Panc1 (cell line): ENCODE measurements at regions not wholly inside any gene's neighbourhood (a gene's known extent, or its start where the extent isn't known, plus 50 kb on each side); places are given as distances from the start of the nearest gene placed in this dataset.

Source experiments
- ATAC-seq: fragments of 200-7000 bp; cut with Tn5 transposase; 2 replicates; pipeline ENCODE4 v1.9.1; 2020; ENCODE audit warnings: mild to moderate bottlenecking, moderate library complexity
- BruUV-seq: library from RNA; stranded (reverse); fragments of 400-500 nt; replicated peaks from 2 replicates; lab custom pipeline; 2021; lab: Mats Ljungman, UMichigan
- CTCF ChIA-PET: fragments of 300-600 bp; sonication (Branson Sonifier 250); formaldehyde crosslinking; loops from one replicate; lab custom pipeline; 2022; ENCODE audit warnings: antibody characterized with exemption; lab: Charles Lee
- POLR2A ChIA-PET: fragments of 300-600 bp; sonication (Branson Sonifier 250); formaldehyde crosslinking; loops from one replicate; lab custom pipeline; 2022; ENCODE audit warnings: antibody characterized with exemption; lab: Charles Lee
- DNase-seq: peaks from one replicate; pipeline ENCODE4 v3.0.0-alpha.2; 2010; ENCODE audit warnings: low read depth, low spot score
- H3K27ac ChIP-seq: 2 replicates; pipeline ENCODE4 v1.5.1; 2011; ENCODE audit warnings: mild to moderate bottlenecking, low read length, inconsistent platforms
- H3K27me3 ChIP-seq: fragments of 200-500 bp; sonication (Bioruptor generic); 2 replicates; pipeline ENCODE4 v1.6.0; 2014; ENCODE audit warnings: low read length, inconsistent platforms; ENCODE audit not compliant: control insufficient read depth, insufficient read depth
- H3K36me3 ChIP-seq: fragments of 200-500 bp; sonication (Bioruptor generic); 2 replicates; pipeline ENCODE4 v1.5.1; 2014; ENCODE audit warnings: inconsistent platforms, mild to moderate bottlenecking, low read length, moderate library complexity; ENCODE audit not compliant: control insufficient read depth, insufficient read depth
- H3K4me1 ChIP-seq: 2 replicates; pipeline ENCODE4 v1.5.1; 2011; ENCODE audit warnings: inconsistent platforms, mild to moderate bottlenecking, low read length, moderate library complexity; ENCODE audit not compliant: control insufficient read depth, insufficient read depth
- H3K4me3 ChIP-seq, 2 experiments: 2 replicates each; pipeline ENCODE4 v1.5.1; 2011 to 2012; ENCODE audit warnings: low read depth in 2 of 2, low read length in 2 of 2, mild to moderate bottlenecking in 2 of 2, inconsistent platforms in 1 of 2, moderate library complexity in 1 of 2
- H3K9me3 ChIP-seq: fragments of 200-500 bp; sonication (Bioruptor generic); 2 replicates; pipeline ENCODE4 v1.5.1; 2014; ENCODE audit warnings: low read depth, mild to moderate bottlenecking, inconsistent platforms, low read length, moderate library complexity; ENCODE audit not compliant: control insufficient read depth, insufficient read depth
- POLR2AphosphoS5 ChIP-seq: IDR thresholded peaks from 2 replicates; pipeline ENCODE4 v1.6.1; 2012; ENCODE audit warnings: mild to moderate bottlenecking, low read depth, low read length, moderate library complexity
- REST ChIP-seq, 2 experiments: IDR thresholded peaks; 2 replicates each; pipeline ENCODE4 v1.6.1; 2011 to 2012; ENCODE audit warnings: low read depth in 2 of 2, control low read depth in 1 of 2, low read length in 1 of 2, mild to moderate bottlenecking in 1 of 2, moderate library complexity in 1 of 2; ENCODE audit not compliant: insufficient read depth in 1 of 2
- SIN3A ChIP-seq: IDR thresholded peaks from 2 replicates; pipeline ENCODE4 v1.6.1; 2012; ENCODE audit warnings: low read depth, mild to moderate bottlenecking, low read length, moderate library complexity, borderline replicate concordance; ENCODE audit not compliant: insufficient read depth
- TCF7L2 ChIP-seq: IDR thresholded peaks from 2 replicates; pipeline ENCODE4 v1.6.1; 2011; ENCODE audit warnings: mild to moderate bottlenecking, low read depth, low read length, inconsistent platforms
- in situ Hi-C: cut with HindIII; loops from 2 replicates; pipeline ENCODE4 v1.10.0; 2016; ENCODE audit warnings: low sequenced_read_pairs, low pct_unique_long_range_greater_than_20kb
- intact Hi-C: fragments of 100-400 bp; cut with micrococcal nuclease; formaldehyde crosslinking; loops from one replicate; pipeline ENCODE4 v1.10.0; 2022; ENCODE audit not compliant: unreplicated experiment
- TF ChIP-seq, protein P1 (sequence below): fragments of 450-650 bp; IDR thresholded peaks from 2 replicates; pipeline ENCODE4 v1.5.1; 2017; ENCODE audit warnings: mild to moderate bottlenecking

GRCh38 chr2:175439416-175439815, 257.9 kb upstream of the ATP5MC3 start:
- no peaks in the 10 kb centered on the region for H3K36me3 ChIP-seq
- POLR2A ChIA-PET = no interaction called here
- TF ChIP-seq REST (IDR thresholded peaks at IDR 0.05; ENCODE audit: insufficient read depth in 1 of 2, low read depth in 2 of 2, low read length in 1 of 2) (no peak), TCF7L2 (no peak), POLR2AphosphoS5 (no peak), SIN3A (no peak)
- TF ChIP-seq, protein P1, sequence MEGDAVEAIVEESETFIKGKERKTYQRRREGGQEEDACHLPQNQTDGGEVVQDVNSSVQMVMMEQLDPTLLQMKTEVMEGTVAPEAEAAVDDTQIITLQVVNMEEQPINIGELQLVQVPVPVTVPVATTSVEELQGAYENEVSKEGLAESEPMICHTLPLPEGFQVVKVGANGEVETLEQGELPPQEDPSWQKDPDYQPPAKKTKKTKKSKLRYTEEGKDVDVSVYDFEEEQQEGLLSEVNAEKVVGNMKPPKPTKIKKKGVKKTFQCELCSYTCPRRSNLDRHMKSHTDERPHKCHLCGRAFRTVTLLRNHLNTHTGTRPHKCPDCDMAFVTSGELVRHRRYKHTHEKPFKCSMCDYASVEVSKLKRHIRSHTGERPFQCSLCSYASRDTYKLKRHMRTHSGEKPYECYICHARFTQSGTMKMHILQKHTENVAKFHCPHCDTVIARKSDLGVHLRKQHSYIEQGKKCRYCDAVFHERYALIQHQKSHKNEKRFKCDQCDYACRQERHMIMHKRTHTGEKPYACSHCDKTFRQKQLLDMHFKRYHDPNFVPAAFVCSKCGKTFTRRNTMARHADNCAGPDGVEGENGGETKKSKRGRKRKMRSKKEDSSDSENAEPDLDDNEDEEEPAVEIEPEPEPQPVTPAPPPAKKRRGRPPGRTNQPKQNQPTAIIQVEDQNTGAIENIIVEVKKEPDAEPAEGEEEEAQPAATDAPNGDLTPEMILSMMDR = no peak; the same call in 1 of the 2 replicates
- CTCF ChIA-PET = no interaction called here
- intact Hi-C loops (no loop called here), in situ Hi-C loops (no loop called here)
- no peaks in the 10 kb centered on the region; the same call in none of the 2 replicates for H3K27me3 ChIP-seq
- no peak for DNase-seq
- no TSS peak for BruUV-seq
- H3K27ac ChIP-seq = no peak overlapping the region
- no peak for ATAC-seq
- H3K4me3 ChIP-seq = no peak overlapping the region
- H3K9me3 ChIP-seq = no peaks in the 10 kb centered on the region
- H3K4me1 ChIP-seq = no peaks in the 10 kb centered on the region

- TF ChIP-seq SIN3A (no peak), REST (IDR thresholded peaks at IDR 0.05; ENCODE audit: insufficient read depth in 1 of 2, low read depth in 2 of 2, low read length in 1 of 2) (no peak), POLR2AphosphoS5 (no peak), TCF7L2 (no peak)
- TF ChIP-seq, protein P1 = no peak
- BruUV-seq = no TSS peak
- DNase-seq (no peak), ATAC-seq (no peak)
- Histone ChIP-seq H3K36me3 (no peaks in the 10 kb centered on the region), H3K27me3 (no peaks in the 10 kb centered on the region; the same call in 1 of the 2 replicates), H3K27ac (no peak overlapping the region), H3K4me1 (no peaks in the 10 kb centered on the region), H3K9me3 (no peaks in the 10 kb centered on the region), H3K4me3 (no peak overlapping the region)
- ChIA-PET CTCF (no interaction called here), POLR2A (no interaction called here)
- in situ Hi-C loops (no loop called here), intact Hi-C loops (no loop called here)
Measured at GRCh38 chr2:175437167-175437566, 255.7 kb upstream of the ATP5MC3 start.
